COLO829 (cell line): ENCODE measurements at regions not wholly inside any gene's neighbourhood (a gene's known extent, or its start where the extent isn't known, plus 50 kb on each side); places are given as distances from the start of the nearest gene placed in this dataset.

Experiments used
- DNase-seq: peaks from one replicate; pipeline ENCODE4 v3.0.0; 2012; ENCODE audit warnings: low spot score

DNA sequence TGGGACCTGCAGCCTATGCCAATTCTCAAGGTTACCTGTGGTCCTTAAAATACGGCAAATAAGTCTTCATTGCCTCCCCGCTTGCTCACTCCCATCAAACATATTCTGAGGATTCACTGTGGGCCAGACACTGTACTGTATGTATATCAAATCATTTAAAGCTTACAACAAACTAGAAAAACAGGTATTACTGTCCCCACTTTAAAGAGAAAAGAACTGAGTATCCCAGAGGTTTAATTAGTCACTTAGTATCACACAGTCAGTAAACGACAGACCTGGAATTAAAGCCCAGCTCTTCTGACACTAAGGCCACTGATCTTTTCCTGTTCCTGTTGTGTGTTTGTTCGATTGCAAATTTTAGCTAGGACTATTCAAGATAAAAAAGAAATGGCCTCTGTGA is 248.2 kb downstream of the ACTL7B start:
- no peak for DNase-seq

GRCh38 chr9:108606401-108606800 is 249.4 kb downstream of the ACTL7B start:
- DNase-seq: peak; percentile 47

GRCh38 chr9:108603141-108603540 is 252.6 kb downstream of the ACTL7B start:
- no peak for DNase-seq

DNA sequence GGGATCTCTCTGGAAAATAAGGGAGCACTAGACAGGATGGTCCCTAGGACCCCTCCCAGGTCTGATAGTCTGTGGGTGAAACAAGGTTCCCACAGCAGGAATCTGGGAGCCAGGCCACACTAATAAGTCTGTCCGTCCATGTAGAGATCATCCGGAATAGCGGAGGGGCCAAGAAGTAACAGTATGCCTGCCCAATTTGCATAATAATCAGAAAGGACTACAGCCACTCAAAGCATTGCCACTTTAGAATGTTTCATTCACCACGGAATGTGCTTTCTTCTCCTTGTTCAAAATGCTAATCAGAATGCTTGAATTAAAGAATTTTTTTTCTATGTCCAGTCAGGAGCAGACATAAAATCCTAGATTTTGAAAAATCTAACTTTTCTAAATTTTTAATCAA is 254.9 kb downstream of the ACTL7B start:
- DNase-seq: no peak

DNA sequence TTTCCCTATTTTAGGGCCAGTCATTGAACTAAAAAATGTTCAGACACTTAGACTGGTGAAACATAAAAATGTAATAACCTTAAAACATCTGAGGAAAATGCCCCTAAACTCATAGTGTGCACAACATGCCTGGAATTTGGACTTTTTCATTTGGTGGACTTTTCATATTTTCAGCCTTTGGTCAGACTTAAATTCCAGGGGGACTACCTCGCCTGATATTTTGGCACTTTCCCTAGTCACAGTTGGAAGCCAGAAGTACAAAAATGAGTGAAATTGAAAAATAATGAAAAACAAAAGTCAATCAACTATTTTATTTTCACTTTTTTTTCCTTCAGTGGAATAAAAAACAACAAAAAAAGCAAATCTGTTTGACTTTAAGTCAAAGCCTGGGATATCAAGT is 256.2 kb downstream of the ACTL7B start:
- DNase-seq: no peak

DNA sequence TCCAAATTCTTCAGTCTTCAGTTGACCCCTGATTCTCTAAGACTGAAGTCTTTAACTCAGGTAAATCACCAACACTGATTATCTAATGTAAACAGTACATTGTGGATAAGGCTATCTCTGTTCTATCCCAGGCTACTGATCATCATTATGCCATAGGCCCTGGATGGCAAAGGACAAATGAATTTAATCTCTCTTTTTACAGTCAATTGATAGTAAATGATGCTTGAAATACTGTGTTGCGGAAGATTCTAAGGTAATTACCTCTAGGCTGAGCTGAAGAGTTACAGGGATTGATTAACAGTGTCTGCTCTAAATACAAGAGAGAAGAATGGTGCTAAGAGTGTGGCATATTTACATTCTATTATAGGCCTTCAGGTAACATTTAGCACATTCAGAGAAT is 264.7 kb downstream of the ACTL7B start:
- DNase-seq: no peak

DNA sequence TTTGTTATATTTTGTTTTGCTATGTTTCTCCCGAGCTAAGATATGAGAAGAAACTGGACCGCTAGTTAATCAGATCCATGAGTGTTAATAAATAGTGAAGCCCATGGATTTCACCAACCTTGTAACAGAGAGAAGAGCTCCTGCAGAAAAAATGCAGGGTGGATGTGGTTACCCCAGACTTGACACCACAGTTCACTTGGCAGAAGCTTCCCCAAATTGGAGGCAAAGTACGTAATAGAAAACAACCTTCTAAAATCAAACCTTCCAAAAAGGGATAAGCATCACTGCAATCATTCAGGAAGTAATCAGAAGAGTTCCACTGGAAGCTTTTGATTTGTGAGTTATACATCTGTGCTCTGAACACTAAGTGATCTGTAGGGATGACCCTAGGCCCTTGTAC is 267.5 kb downstream of the ACTL7B start:
- no peak for DNase-seq

- no peak for DNase-seq
Measured at GRCh38 chr9:108586471-108587139, 269.2 kb downstream of the ACTL7B start.

- DNase-seq: no peak
Measured at GRCh38 chr9:108584860-108585259, 270.9 kb downstream of the ACTL7B start.

- no peak for DNase-seq
Measured at GRCh38 chr9:108582726-108583125, 273.1 kb downstream of the ACTL7B start.

DNA sequence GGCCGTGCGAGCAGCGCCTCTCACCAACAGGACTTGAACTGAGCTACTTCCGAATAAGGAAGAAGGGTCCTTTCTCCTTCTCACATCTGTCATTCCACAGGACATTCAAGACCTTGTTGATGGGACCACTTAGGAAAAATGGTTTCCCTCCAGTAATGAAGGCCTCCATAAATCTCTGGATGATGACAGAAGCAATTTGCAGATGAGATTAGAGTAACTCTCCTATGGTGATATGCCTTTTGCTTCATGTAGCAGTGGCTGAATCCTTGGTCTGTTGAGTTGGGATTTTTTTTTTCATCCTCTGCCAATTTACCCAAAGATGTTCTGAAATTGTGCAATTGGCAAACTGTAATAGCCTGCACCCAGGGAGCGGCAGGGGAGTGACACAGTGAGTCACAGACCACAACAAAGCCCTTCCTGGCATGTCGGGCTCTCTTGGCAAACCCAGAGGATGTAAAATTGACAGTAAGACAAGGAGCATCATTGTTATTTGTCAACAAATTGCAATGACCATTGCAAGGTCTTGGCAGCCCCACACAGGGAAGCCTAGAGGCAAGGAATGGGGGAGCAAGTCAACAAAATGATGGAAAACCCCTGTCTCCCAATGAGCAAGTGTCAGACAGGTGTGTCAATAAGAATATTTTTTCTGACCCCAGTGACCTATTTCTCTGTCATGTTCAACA is 275.9 kb downstream of the ACTL7B start:
- peak; percentile 90 for DNase-seq

DNA sequence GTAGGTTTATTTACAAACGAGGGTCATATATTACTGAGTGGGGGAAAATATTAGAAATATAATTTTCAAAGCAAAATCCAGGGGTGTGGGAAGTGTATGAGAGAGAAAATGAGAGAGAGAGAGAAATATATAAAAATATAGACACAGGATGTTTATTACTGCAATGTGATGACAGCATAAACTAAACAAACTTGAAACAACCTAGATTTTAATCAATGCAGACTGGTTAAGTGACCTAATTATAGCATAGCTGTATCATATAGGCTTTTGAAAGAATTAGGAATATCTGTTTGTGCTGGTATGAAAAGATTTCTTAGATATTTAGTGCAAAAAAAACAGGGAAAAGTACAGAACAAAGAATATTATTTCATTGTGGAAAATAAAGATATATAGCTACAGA is 280.5 kb downstream of the ACTL7B start:
- no peak for DNase-seq

DNA sequence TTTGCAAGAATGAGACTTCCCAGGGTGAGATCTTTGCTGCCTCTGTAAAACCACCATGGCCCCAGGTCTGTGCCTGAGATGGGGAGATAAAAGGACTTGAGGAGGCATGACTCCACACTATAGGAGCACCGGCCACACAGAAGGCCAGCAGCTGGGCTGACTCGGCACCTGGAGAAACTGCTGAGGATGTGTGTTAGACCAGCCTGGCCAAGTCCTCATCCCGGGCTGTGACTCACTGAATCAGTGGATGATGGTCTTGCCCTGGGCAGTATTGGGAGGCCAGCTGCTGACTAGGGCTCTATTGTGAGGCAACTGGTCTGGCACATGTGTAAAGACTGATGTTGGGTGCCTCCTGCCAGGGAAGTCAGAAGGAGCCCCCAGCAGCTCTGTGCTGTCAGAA is 286.2 kb downstream of the ACTL7B start:
- DNase-seq: peak; percentile 64

GRCh38 chr9:108568093-108568492 is 287.7 kb downstream of the ACTL7B start:
- no peak for DNase-seq

DNA sequence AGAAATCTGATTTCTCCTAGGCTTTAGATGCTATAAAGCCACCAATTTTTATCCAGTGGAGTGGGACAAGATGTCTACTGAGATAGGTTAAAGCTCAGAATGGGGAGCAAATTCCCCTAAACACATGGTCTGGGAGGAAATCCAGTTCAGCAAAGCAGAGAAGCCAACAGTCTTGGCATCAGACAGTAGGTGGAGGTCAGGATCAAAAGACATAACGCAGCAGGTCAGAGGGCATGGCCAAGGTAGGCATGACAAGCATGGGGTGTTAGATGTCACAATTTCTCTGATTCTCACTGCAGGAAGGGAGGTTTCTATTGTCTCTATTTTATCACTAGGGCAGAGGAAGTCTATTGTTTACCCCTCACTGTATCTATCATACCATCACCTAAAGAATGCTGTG is 288.2 kb downstream of the ACTL7B start:
- no peak for DNase-seq

DNA sequence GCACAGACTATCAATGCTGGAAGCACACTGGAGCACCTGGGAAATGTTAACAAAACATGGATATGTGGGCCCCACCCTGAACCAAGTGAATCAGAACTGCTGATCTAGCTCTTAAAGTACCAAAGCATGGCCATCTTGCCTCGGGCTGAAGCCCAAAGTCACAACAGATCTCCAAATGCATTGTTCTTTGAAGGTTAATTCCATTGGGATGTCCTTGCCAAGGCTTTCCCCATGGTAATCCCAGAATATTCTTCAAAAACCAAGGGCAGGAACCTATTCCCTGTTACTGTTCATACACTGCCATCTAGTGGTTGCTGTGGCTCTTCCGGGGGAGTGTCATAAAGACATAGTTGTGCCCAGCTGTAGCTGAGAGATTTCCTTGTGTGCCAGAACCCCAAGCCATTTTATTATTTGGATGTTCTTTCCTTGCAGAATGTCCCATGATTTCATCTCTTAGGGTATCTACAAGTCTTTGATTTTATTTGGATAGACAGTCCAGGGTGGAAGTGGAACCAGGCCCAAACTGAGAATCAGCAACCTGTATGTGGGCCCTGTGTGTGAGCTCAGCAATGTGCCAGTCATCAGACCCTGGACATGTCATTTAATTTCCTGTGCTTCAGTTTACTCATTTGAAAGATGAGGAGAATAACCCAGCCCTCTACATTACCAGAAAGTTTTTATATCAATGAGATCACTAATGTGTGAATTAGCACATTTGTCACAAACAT is 290.0 kb downstream of the ACTL7B start:
- DNase-seq: peak; percentile 91

- DNase-seq: no peak
Measured at GRCh38 chr9:108562176-108562575, 293.6 kb downstream of the ACTL7B start.

GRCh38 chr9:108559432-108559831 is 296.4 kb downstream of the ACTL7B start:
- DNase-seq: no peak

- DNase-seq: no peak
Measured at GRCh38 chr9:108554831-108555230, 301.0 kb downstream of the ACTL7B start.

DNA sequence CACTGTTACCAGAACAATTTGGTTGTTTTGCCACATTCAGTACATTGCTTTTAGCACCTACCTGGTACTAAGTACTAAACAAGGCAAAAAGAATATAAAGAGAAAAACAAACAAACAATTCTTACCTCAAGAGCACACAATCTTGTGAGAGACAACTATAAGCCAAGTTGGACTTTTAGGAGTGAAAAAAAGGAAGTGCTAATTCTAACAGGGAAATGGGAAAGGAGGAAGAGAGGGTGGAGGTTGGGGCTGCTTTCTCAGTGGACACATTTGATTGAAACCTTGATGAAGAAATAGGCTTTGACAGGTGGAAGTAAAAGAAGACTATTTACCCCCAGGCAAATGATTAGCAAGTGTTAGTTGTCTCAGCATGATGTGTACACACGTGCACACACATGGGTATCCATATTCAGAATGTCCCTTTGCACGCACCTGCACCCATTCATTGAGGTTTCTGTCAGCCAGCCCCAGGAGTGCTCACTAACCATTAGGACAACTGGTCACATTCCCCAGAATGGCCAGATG is 302.6 kb downstream of the ACTL7B start:
- no peak for DNase-seq

GRCh38 chr9:108552459-108553040 is 303.2 kb downstream of the ACTL7B start:
- no peak for DNase-seq

DNA sequence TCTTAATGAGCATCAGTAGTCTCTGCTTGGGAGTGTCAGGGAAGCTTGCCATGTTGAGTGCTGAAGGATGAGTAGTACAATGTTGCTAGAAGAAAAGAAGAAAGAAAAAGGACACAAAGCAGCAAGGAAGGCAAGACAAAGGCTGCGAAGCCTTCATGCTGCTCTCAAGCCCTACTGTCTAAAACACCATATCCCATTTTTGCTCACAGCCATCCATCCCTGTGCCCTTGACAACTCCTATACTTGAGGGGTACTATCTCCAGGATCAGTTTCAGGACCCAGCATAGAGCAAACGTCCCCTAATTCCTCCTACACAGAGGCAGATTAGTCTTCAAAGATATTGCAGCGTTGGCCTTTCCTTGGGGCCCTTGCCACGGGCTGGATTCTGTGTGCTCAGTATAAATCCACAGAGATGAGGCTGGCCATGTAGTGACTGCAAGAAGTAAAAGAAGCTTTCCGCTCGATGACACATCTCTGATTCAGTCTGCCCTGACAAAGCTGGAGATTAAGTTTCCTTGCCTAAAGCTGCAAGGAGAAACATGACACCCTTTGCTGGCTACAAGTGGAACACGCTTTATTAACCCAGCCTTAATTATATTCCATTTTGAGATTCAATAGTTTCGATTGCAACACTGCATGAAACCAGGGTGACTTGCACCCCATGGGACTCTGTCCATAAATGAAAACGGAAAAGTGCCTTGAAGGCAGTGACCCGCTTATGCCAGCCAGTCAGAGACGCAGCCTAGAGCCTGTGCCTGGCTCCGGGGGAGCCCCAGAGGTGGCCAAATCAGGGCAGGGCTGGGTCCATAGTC is 304.6 kb downstream of the ACTL7B start:
- peak; percentile 76 for DNase-seq
